Neuronal stem cell (in vitro differentiated cells): ENCODE measurements at regions not wholly inside any gene's neighbourhood (a gene's known extent, or its start where the extent isn't known, plus 50 kb on each side); places are given as distances from the start of the nearest gene placed in this dataset.
"Not testable (repeated sequence)": the region's sequence is repeated elsewhere in the genome, so short reads cannot be mapped to it uniquely, and the experiment has no call there.

Experiments used
- DNase-seq: peaks from one replicate; pipeline ENCODE4 v3.0.0-alpha.2; 2013; ENCODE audit warnings: low spot score
- H2AFZ ChIP-seq: one replicate; pipeline ENCODE4 v1.6.1; 2013; ENCODE audit warnings: mild to moderate bottlenecking, low read length, inconsistent platforms
- H2AK5ac ChIP-seq: 2 replicates; pipeline ENCODE4 v1.6.1; 2013; ENCODE audit warnings: low read depth, mild to moderate bottlenecking, inconsistent platforms, low read length, moderate library complexity, mixed read lengths
- H2BK120ac ChIP-seq: 2 replicates; pipeline ENCODE4 v1.6.1; 2013; ENCODE audit warnings: low read depth, mild to moderate bottlenecking, inconsistent platforms, low read length, moderate library complexity, mixed read lengths
- H2BK12ac ChIP-seq: one replicate; pipeline ENCODE4 v1.6.1; 2013; ENCODE audit warnings: low read length, inconsistent platforms
- H2BK15ac ChIP-seq: 2 replicates; pipeline ENCODE4 v1.6.1; 2013; ENCODE audit warnings: mild to moderate bottlenecking, low read length, inconsistent platforms, mixed read lengths
- H2BK5ac ChIP-seq: one replicate; pipeline ENCODE4 v1.6.1; 2013; ENCODE audit warnings: inconsistent platforms, mild to moderate bottlenecking, low read length, moderate library complexity
- H3K14ac ChIP-seq: one replicate; pipeline ENCODE4 v1.6.1; 2013; ENCODE audit warnings: low read length, inconsistent platforms
- H3K18ac ChIP-seq: 2 replicates; pipeline ENCODE4 v1.6.1; 2013; ENCODE audit warnings: low read length, inconsistent platforms
- H3K23ac ChIP-seq: 2 replicates; pipeline ENCODE4 v1.6.1; 2013; ENCODE audit warnings: low read depth, mild to moderate bottlenecking, mixed read lengths, low read length, inconsistent platforms; ENCODE audit not compliant: poor library complexity
- H3K27ac ChIP-seq: replicated peaks from 3 replicates; pipeline ENCODE4 v1.5.1; 2013; ENCODE audit warnings: low read length, inconsistent platforms
- H3K27me3 ChIP-seq, 3 experiments: 2 replicates each; pipeline ENCODE4 v1.6.1; 2013; ENCODE audit warnings: low read length in 3 of 3, mild to moderate bottlenecking in 2 of 3, inconsistent platforms in 1 of 3, low read depth in 1 of 3, mixed read lengths in 1 of 3, moderate library complexity in 1 of 3; ENCODE audit not compliant: control insufficient read depth in 3 of 3, insufficient read depth in 3 of 3
- H3K36me3 ChIP-seq, 2 donors: replicated peaks in 1 of 2; 2 replicates each; pipeline ENCODE4 v1.6.1; 2013; ENCODE audit warnings: low read length in 2 of 2; ENCODE audit not compliant: control insufficient read depth in 2 of 2, insufficient read depth in 2 of 2
- H3K4ac ChIP-seq: 2 replicates; pipeline ENCODE4 v1.6.1; 2013; ENCODE audit warnings: inconsistent platforms, mild to moderate bottlenecking, low read length, moderate library complexity
- H3K4me1 ChIP-seq, 2 donors: 1 replicate in 1 of 2; 2 replicates in 1 of 2; pipeline ENCODE4 v1.6.1; 2013; ENCODE audit warnings: low read length in 2 of 2, low read depth in 1 of 2; ENCODE audit not compliant: control insufficient read depth in 2 of 2, insufficient read depth in 1 of 2
- H3K4me2 ChIP-seq: one replicate; pipeline ENCODE4 v1.6.1; 2013; ENCODE audit warnings: mild to moderate bottlenecking, low read length, inconsistent platforms; ENCODE audit not compliant: insufficient read depth, poor library complexity, severe bottlenecking
- H3K4me3 ChIP-seq, 2 donors: 2 replicates each; pipeline ENCODE4 v1.5.1; 2013; ENCODE audit warnings: low read length in 2 of 2, mild to moderate bottlenecking in 2 of 2, inconsistent platforms in 1 of 2, moderate library complexity in 1 of 2
- H3K79me1 ChIP-seq: one replicate; pipeline ENCODE4 v1.6.1; 2013; ENCODE audit warnings: low read depth, mild to moderate bottlenecking, inconsistent platforms, low read length, moderate library complexity
- H3K9ac ChIP-seq: one replicate; pipeline ENCODE4 v1.6.1; 2013; ENCODE audit warnings: mild to moderate bottlenecking, low read depth, low read length, inconsistent platforms; ENCODE audit not compliant: poor library complexity
- H3K9me3 ChIP-seq, 2 donors: replicated peaks in 1 of 2; 2 replicates each; pipeline versions ENCODE3 to v1.6.1; 2013; ENCODE audit warnings: low read length in 2 of 2, mild to moderate bottlenecking in 2 of 2, inconsistent platforms in 1 of 2, low read depth in 1 of 2, mixed read lengths in 1 of 2, moderate library complexity in 1 of 2; ENCODE audit not compliant: control insufficient read depth in 2 of 2, insufficient read depth in 1 of 2
- H4K8ac ChIP-seq: one replicate; pipeline ENCODE4 v1.6.1; 2013; ENCODE audit warnings: low read depth, mild to moderate bottlenecking, inconsistent platforms, low read length, moderate library complexity
- H4K91ac ChIP-seq: one replicate; pipeline ENCODE4 v1.6.1; 2013; ENCODE audit warnings: low read length, low read depth, mild to moderate bottlenecking, inconsistent platforms; ENCODE audit not compliant: poor library complexity
- WGBS, 2 donors: extraction: QIAGEN DNeasy Blood & Tissue Kit; methylation state at CpG; one replicate each; pipeline ENCODE4 v1.1.7; 2013; ENCODE audit warnings: missing lambda C conversion rate in 2 of 2, mixed read lengths in 1 of 2; ENCODE audit not compliant: insufficient read length in 2 of 2, insufficient replicate concordance in 1 of 2; ENCODE audit errors: extremely low coverage in 2 of 2; 5-methylcytosine and 5-hydroxymethylcytosine counted together

DNA sequence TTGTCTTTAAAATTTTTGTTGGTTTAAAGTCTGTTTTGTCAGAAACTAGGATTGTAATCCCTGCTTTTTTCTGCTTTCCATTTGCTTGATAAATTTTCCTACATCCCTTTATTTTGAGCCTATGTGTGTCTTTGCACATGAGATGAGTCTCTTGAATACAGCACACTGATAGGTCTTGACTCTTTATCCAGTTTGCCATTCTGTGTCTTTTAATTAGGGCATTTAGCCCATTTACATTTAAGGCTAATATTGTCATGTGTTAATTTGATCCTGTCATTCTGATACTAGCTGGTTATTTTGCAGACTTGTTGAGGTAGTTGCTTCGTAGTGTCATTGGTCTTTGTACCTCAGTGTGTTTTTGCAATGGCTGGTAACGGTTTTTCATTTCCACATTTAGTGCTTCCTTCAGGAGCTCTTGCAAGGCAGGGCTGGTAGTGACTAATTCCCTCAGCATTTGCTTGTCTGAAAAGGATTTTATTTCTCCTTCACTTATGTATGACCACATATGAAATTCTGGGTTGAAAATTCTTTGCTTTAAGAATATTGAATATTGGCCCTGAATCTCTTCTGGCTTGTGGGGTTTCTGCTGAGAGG, 294.7 kb downstream of the WDR11 start:
- H2BK15ac ChIP-seq, H3K36me3 ChIP-seq, H3K18ac ChIP-seq, H3K9me3 ChIP-seq, H3K27ac ChIP-seq, H3K79me1 ChIP-seq, H4K8ac ChIP-seq, H3K9ac ChIP-seq, H2BK120ac ChIP-seq, H3K4ac ChIP-seq, H3K27me3 ChIP-seq, H4K91ac ChIP-seq, H2BK5ac ChIP-seq, H3K4me1 ChIP-seq, H3K4me2 ChIP-seq, H3K4me3 ChIP-seq, DNase-seq, H2AK5ac ChIP-seq, H3K14ac ChIP-seq, H2AFZ ChIP-seq, H3K23ac ChIP-seq, H2BK12ac ChIP-seq: not testable (repeated sequence)
- no CpG with 5 or more reads among the region's 2 CpGs for WGBS, 2 donors

GRCh38 chr10:121148921-121149320, 297.8 kb downstream of the WDR11 start:
- Histone ChIP-seq H3K4me1 (no peaks in the 10 kb centered on the region), H3K18ac (no peak overlapping the region), H3K27me3 (no peaks in the 10 kb centered on the region), H4K91ac (no peak overlapping the region), H2AK5ac (no peak overlapping the region), H3K79me1 (no peaks in the 10 kb centered on the region), H3K9me3 (peaks cover 0 to 4% of the 10 kb centered on the region in 2 donors), H2BK15ac (no peak overlapping the region), H2BK12ac (no peak overlapping the region), H2AFZ (no peak overlapping the region), H3K4ac (no peak overlapping the region), H4K8ac (no peak overlapping the region), H3K23ac (no peak overlapping the region), H3K14ac (no peak overlapping the region), H3K4me2 (no peak overlapping the region), H3K9ac (no peak overlapping the region), H2BK120ac (no peak overlapping the region), H3K4me3 (no peak overlapping the region), H3K36me3 (no peaks in the 10 kb centered on the region), H3K27ac (no peak overlapping the region), H2BK5ac (no peak overlapping the region)
- no CpG with 5 or more reads among the region's 13 CpGs for WGBS, 2 donors
- no peak for DNase-seq

GRCh38 chr10:121152033-121152432, 300.9 kb downstream of the WDR11 start:
- no peak overlapping the region for H4K8ac ChIP-seq

DNA sequence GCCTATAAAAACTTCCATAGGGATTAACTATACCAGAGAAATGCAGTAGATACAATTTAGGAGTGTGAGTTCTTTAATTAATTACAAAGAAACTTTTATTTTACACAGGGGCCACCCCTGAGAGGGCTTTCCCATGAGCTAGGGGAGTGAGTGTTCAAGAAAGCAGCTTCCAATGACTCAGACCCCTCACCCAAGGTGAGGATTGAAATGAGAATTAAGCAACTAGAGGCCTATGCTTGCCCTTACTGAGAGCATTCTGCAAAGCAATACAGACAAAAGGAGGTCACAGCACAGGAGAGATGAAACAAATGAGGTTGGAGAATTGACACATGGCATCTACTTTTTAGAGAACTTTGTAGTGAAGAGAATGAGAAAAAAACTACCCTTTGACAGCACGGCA, 301.8 kb downstream of the WDR11 start:
- H2BK15ac ChIP-seq = no peak overlapping the region
- no peak overlapping the region for H3K9ac ChIP-seq
- H3K18ac ChIP-seq = no peak overlapping the region
- H2AK5ac ChIP-seq = no peak overlapping the region
- no peak overlapping the region for H4K91ac ChIP-seq
- peak overlapping the region; percentile 17 for H2AFZ ChIP-seq
- H2BK5ac ChIP-seq = no peak overlapping the region
- H3K4me2 ChIP-seq = no peak overlapping the region
- no peak for DNase-seq
- no peak overlapping the region for H3K27ac ChIP-seq
- H2BK12ac ChIP-seq = no peak overlapping the region
- no peak overlapping the region for H3K4me3 ChIP-seq
- no peaks in the 10 kb centered on the region for H3K36me3 ChIP-seq
- H2BK120ac ChIP-seq = no peak overlapping the region
- peaks cover 0 to 4% of the 10 kb centered on the region in 2 donors for H3K9me3 ChIP-seq
- H3K4me1 ChIP-seq = peaks cover 4 to 5% of the 10 kb centered on the region in 2 donors
- H3K23ac ChIP-seq = no peak overlapping the region
- H3K79me1 ChIP-seq = no peaks in the 10 kb centered on the region
- H3K27me3 ChIP-seq = no peaks in the 10 kb centered on the region
- H3K4ac ChIP-seq = no peak overlapping the region
- H4K8ac ChIP-seq = no peak overlapping the region
- H3K14ac ChIP-seq = no peak overlapping the region
- no CpG with 5 or more reads among the region's 1 CpG for WGBS, 2 donors

More at GRCh38 chr10:121152033-121152432, 300.9 kb downstream of the WDR11 start:
- no CpG with 5 or more reads among the region's 2 CpGs for WGBS, 2 donors
- no peak overlapping the region for H3K9ac ChIP-seq
- no peak overlapping the region for H3K4me3 ChIP-seq
- H4K91ac ChIP-seq = no peak overlapping the region
- no peak overlapping the region for H2BK5ac ChIP-seq
- H2BK12ac ChIP-seq = no peak overlapping the region
- no peak overlapping the region for H2BK120ac ChIP-seq
- no peak overlapping the region for H3K18ac ChIP-seq
- no peak overlapping the region for H3K14ac ChIP-seq
- H3K23ac ChIP-seq = no peak overlapping the region
- no peak overlapping the region for H2AFZ ChIP-seq
- no peaks in the 10 kb centered on the region for H3K36me3 ChIP-seq
- H3K4me2 ChIP-seq = no peak overlapping the region
- no peak overlapping the region for H2BK15ac ChIP-seq
- peaks cover 4 to 5% of the 10 kb centered on the region in 2 donors for H3K4me1 ChIP-seq
- no peak overlapping the region for H3K27ac ChIP-seq
- H3K9me3 ChIP-seq = peaks cover 0 to 4% of the 10 kb centered on the region in 2 donors
- H3K79me1 ChIP-seq = no peaks in the 10 kb centered on the region
- no peak overlapping the region for H2AK5ac ChIP-seq
- DNase-seq = no peak
- no peak overlapping the region for H3K4ac ChIP-seq
- no peaks in the 10 kb centered on the region for H3K27me3 ChIP-seq
